A673 (cell line): ENCODE measurements at regions not wholly inside any gene's neighbourhood (a gene's known extent, or its start where the extent isn't known, plus 50 kb on each side); places are given as distances from the start of the nearest gene placed in this dataset.
A peak's percentile ranks its signal among the peaks of the same experiment; 100 is the strongest.

ENCODE experiments used
- BruUV-seq: library from RNA; stranded (reverse); fragments of 400-500 nt; replicated peaks from 2 replicates; lab custom pipeline; 2021; lab: Mats Ljungman, UMichigan
- CTCF ChIA-PET: fragments of 300-600 bp; sonication (Branson Sonifier 250); formaldehyde crosslinking; loops from one replicate; lab custom pipeline; 2022; ENCODE audit warnings: antibody characterized with exemption; lab: Charles Lee
- POLR2A ChIA-PET: fragments of 300-600 bp; sonication (Branson Sonifier 250); formaldehyde crosslinking; loops from one replicate; lab custom pipeline; 2022; ENCODE audit warnings: antibody characterized with exemption; ENCODE audit not compliant: low non-redundant PET; lab: Charles Lee
- DNase-seq: peaks from one replicate; pipeline ENCODE4 v3.0.0-alpha.2; 2015; ENCODE audit warnings: low spot score
- H3K27ac ChIP-seq: fragments of 200-600 bp; sonication (generic); 2 replicates; pipeline ENCODE4 v1.5.1; 2016; ENCODE audit warnings: mixed run types, low read depth, mild to moderate bottlenecking, mixed read lengths, antibody characterized with exemption, low read length; ENCODE audit not compliant: poor library complexity, severe bottlenecking
- H3K27me3 ChIP-seq: fragments of 200-600 bp; sonication (generic); replicated peaks from 2 replicates; pipeline ENCODE4 v1.6.1; 2017; ENCODE audit warnings: mixed run types, low read depth, mild to moderate bottlenecking, mixed read lengths, antibody characterized with exemption, low read length; ENCODE audit not compliant: insufficient read depth, poor library complexity
- H3K36me3 ChIP-seq: fragments of 200-600 bp; sonication (generic); 2 replicates; pipeline ENCODE4 v1.6.1; 2016; ENCODE audit warnings: mixed run types, mild to moderate bottlenecking, mixed read lengths, antibody characterized with exemption, low read length; ENCODE audit not compliant: insufficient read depth, poor library complexity, severe bottlenecking
- H3K4me1 ChIP-seq: fragments of 200-600 bp; sonication (generic); 2 replicates; pipeline ENCODE4 v1.6.1; 2017; ENCODE audit warnings: mixed run types, mild to moderate bottlenecking, mixed read lengths, antibody characterized with exemption, low read length; ENCODE audit not compliant: insufficient read depth, poor library complexity, severe bottlenecking
- H3K4me3 ChIP-seq: fragments of 200-600 bp; sonication (generic); 2 replicates; pipeline ENCODE4 v1.5.1; 2016; ENCODE audit warnings: low read depth, mixed run types, mild to moderate bottlenecking, mixed read lengths, low read length; ENCODE audit not compliant: poor library complexity, severe bottlenecking
- H3K9me3 ChIP-seq: fragments of 200-600 bp; sonication (generic); 2 replicates; pipeline ENCODE4 v1.6.1; 2016; ENCODE audit warnings: mixed run types, low read depth, mild to moderate bottlenecking, mixed read lengths, antibody characterized with exemption, low read length; ENCODE audit not compliant: poor library complexity, severe bottlenecking
- EZH2 ChIP-seq: fragments of 200-600 bp; sonication (generic); IDR thresholded peaks from 2 replicates; pipeline ENCODE4 v1.6.1; 2017; ENCODE audit warnings: borderline replicate concordance, low read depth, mild to moderate bottlenecking, mixed read lengths, antibody characterized with exemption, low read length; ENCODE audit not compliant: poor library complexity, severe bottlenecking
- intact Hi-C: fragments of 100-400 bp; cut with micrococcal nuclease; formaldehyde crosslinking; loops from one replicate; pipeline ENCODE4 v1.10.0; 2022; ENCODE audit not compliant: unreplicated experiment
- TF ChIP-seq, protein P1 (sequence below): fragments of 300-800, 200-600 bp; sonication (generic); conservative IDR thresholded peaks from 2 replicates; pipeline ENCODE4 v1.5.1; 2017; ENCODE audit warnings: low read depth, mild to moderate bottlenecking, antibody characterized with exemption, low read length, moderate library complexity, mixed read lengths

DNA sequence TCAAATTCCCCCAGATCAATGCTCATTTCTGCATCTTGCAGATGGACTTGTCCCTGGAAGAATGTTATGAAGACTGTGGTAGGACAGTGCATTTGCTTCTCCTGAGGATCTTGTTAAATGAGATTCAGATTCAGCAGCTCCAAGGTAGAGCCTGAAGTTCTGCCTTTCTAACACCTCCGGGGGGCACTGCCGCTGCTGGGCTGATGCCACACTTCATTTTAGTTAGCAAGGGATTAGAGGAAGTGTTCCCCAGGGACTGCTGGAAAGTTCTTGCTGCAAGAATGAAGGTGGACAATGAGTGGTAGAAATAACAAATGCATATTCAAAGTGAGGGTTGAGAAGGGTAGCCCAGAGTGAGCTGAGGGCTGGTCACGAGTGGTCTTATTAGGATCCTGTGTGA is 434.3 kb upstream of the AKR1E2 start:
- Histone ChIP-seq H3K36me3 (no peaks in the 10 kb centered on the region), H3K4me3 (no peak overlapping the region), H3K27me3 (peaks cover 11% of the 10 kb centered on the region), H3K27ac (no peak overlapping the region), H3K9me3 (no peaks in the 10 kb centered on the region), H3K4me1 (peaks cover 8% of the 10 kb centered on the region)
- POLR2A ChIA-PET, result no interaction called here
- DNase-seq, result peak; percentile 79
- BruUV-seq, result no TSS peak
- no peak for TF ChIP-seq EZH2
- TF ChIP-seq, protein P1, sequence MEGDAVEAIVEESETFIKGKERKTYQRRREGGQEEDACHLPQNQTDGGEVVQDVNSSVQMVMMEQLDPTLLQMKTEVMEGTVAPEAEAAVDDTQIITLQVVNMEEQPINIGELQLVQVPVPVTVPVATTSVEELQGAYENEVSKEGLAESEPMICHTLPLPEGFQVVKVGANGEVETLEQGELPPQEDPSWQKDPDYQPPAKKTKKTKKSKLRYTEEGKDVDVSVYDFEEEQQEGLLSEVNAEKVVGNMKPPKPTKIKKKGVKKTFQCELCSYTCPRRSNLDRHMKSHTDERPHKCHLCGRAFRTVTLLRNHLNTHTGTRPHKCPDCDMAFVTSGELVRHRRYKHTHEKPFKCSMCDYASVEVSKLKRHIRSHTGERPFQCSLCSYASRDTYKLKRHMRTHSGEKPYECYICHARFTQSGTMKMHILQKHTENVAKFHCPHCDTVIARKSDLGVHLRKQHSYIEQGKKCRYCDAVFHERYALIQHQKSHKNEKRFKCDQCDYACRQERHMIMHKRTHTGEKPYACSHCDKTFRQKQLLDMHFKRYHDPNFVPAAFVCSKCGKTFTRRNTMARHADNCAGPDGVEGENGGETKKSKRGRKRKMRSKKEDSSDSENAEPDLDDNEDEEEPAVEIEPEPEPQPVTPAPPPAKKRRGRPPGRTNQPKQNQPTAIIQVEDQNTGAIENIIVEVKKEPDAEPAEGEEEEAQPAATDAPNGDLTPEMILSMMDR, result peak; percentile 47
- CTCF ChIA-PET, result interaction anchor here (0.6 kb wide), 1 partner anchor 34 kb away, joined by 4 read pairs; no protein-coding TSS in a partner anchor
- intact Hi-C loops, result loop anchor here (10.0 kb wide), 1 partner anchor 373 kb away; no protein-coding TSS in a partner anchor

DNA sequence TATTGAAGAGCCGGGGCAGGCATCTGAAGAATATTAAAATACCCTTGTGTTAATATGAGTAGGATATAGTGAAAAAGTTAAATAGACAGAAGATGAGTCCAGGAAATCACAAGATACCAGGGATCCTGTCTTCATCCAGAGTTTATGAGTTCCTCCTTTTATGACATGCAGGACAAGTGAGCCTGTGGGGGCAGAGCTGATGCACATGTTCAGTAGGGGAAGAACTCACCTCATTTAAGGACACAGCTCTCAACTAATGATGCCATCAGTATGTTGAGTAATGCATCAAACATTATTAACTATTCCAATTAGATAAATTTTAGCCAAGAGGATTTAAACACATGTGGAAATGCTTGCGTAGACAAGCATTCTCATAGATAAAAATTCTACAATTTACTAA is 435.8 kb upstream of the AKR1E2 start:
- no TSS peak for BruUV-seq
- Histone ChIP-seq H3K4me1 (peaks cover 8% of the 10 kb centered on the region), H3K36me3 (no peaks in the 10 kb centered on the region), H3K27ac (no peak overlapping the region), H3K4me3 (no peak overlapping the region), H3K9me3 (no peaks in the 10 kb centered on the region), H3K27me3 (peaks cover 11% of the 10 kb centered on the region)
- DNase-seq, result no peak
- POLR2A ChIA-PET, result no interaction called here
- no peak for TF ChIP-seq EZH2
- TF ChIP-seq, protein P1, result no peak
- intact Hi-C loops, result loop anchor here (10.0 kb wide), 1 partner anchor 375 kb away; no protein-coding TSS in a partner anchor
- CTCF ChIA-PET, result no interaction called here

DNA sequence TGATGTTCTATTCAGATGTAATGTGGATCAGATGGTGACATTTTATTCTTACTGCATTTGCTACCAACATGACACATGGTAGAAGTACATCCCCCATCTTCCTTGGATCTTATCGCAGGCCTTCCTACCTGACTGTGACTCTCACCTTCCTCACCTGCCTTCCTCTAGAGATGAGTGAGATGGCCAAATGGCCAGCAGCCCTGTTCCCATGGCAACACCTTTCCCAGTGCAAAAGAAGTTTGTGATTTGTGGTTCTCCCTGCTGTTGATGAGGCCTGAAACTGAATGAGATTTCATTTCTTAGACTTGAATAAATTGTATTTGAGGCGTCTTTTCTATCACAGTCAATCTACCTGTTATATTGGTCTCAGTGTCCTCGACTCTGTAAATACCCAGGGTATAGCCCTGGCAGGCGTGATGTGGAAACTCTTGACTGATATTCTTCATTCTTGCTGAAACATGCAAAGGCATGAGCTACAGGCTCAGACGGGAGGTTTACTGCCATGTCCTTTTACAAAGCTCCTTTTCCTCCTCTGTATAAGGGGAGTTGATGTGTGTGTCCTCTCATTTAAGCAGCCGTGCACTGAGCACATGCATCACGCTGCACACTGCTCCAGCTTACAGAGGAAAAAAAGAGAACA is 440.7 kb upstream of the AKR1E2 start:
- ChIA-PET CTCF (no interaction called here), POLR2A (no interaction called here)
- no peaks in the 10 kb centered on the region for H3K9me3 ChIP-seq
- H3K27me3 ChIP-seq, result peaks cover 11% of the 10 kb centered on the region
- H3K4me1 ChIP-seq, result peaks cover 17% of the 10 kb centered on the region
- no TSS peak for BruUV-seq
- intact Hi-C loops, result no loop called here
- no peak overlapping the region for H3K4me3 ChIP-seq
- DNase-seq, result no peak
- H3K36me3 ChIP-seq, result no peaks in the 10 kb centered on the region
- no peak overlapping the region for H3K27ac ChIP-seq
- TF ChIP-seq, protein P1, result no peak
- no peak for TF ChIP-seq EZH2
